NCI-H82 (cell line): ENCODE measurements at regions not wholly inside any gene's neighbourhood (a gene's known extent, or its start where the extent isn't known, plus 50 kb on each side); places are given as distances from the start of the nearest gene placed in this dataset.
"Not testable (repeated sequence)": the region's sequence is repeated elsewhere in the genome, so short reads cannot be mapped to it uniquely, and the experiment has no call there.

Experiments
- DNase-seq: peaks from one replicate; lab custom pipeline; 2025; lab: John Stamatoyannopoulos, UW

GRCh38 chr15:69863446-69863845 lies 234.3 kb downstream of the TLE3 start:
- DNase-seq: no peak

GRCh38 chr15:69865369-69865768 lies 232.3 kb downstream of the TLE3 start:
- DNase-seq: no peak

GRCh38 chr15:69868756-69869155 lies 229.0 kb downstream of the TLE3 start:
- DNase-seq: no peak

- no peak for DNase-seq
These were observed 228.4 kb downstream of the TLE3 start for GRCh38 chr15:69869291-69869690.

GRCh38 chr15:69869881-69870505 lies 227.7 kb downstream of the TLE3 start:
- DNase-seq: no peak

GRCh38 chr15:69871511-69872134 lies 226.1 kb downstream of the TLE3 start:
- no peak for DNase-seq

GRCh38 chr15:69873807-69874206 lies 223.9 kb downstream of the TLE3 start:
- no peak for DNase-seq

- DNase-seq: no peak
These were observed 223.4 kb downstream of the TLE3 start for GRCh38 chr15:69874321-69874720.

- DNase-seq: no peak
These were observed 221.4 kb downstream of the TLE3 start for GRCh38 chr15:69876064-69876940.

GRCh38 chr15:69879963-69880362 lies 217.8 kb downstream of the TLE3 start:
- not testable (repeated sequence) for DNase-seq

- DNase-seq: no peak
These were observed 217.0 kb downstream of the TLE3 start for GRCh38 chr15:69880571-69881301.

- no peak for DNase-seq
These were observed 216.4 kb downstream of the TLE3 start for GRCh38 chr15:69881302-69881670.

GRCh38 chr15:69881766-69882165 lies 216.0 kb downstream of the TLE3 start:
- peak; percentile 68 for DNase-seq

GRCh38 chr15:69883306-69883705 lies 214.4 kb downstream of the TLE3 start:
- no peak for DNase-seq

GRCh38 chr15:69885173-69885955 lies 212.4 kb downstream of the TLE3 start:
- DNase-seq: peak; percentile 60

- peak; percentile 67 for DNase-seq
These were observed 210.7 kb downstream of the TLE3 start for GRCh38 chr15:69887009-69887408.

- DNase-seq: no peak
These were observed 210.2 kb downstream of the TLE3 start for GRCh38 chr15:69887553-69887952.

GRCh38 chr15:69888406-69888805 lies 209.3 kb downstream of the TLE3 start:
- no peak for DNase-seq

- no peak for DNase-seq
These were observed 206.6 kb downstream of the TLE3 start for GRCh38 chr15:69891070-69891536.

GRCh38 chr15:69891606-69892005 lies 206.1 kb downstream of the TLE3 start:
- DNase-seq: no peak

GRCh38 chr15:69892351-69892750 lies 205.4 kb downstream of the TLE3 start:
- DNase-seq: no peak
